H1 (cell line): ENCODE measurements at regions not wholly inside any gene's neighbourhood (a gene's known extent, or its start where the extent isn't known, plus 50 kb on each side); places are given as distances from the start of the nearest gene placed in this dataset.

Experiments
- CEBPB ChIP-seq: IDR thresholded peaks from 2 replicates; pipeline ENCODE4 v1.6.1; 2012; ENCODE audit warnings: low read depth, low read length
- CHD2 ChIP-seq: IDR thresholded peaks from 2 replicates; pipeline ENCODE4 v1.6.1; 2012; ENCODE audit warnings: low read length, improper control_type of control experiment
- CTCF ChIP-seq, 3 experiments: IDR thresholded peaks; 1 replicate in 2 of 3; 2 replicates in 1 of 3; pipeline versions ENCODE4 v1.5.1 to v1.6.1; 2011; ENCODE audit warnings: low read length in 3 of 3, mild to moderate bottlenecking in 3 of 3, inconsistent platforms in 2 of 3, low read depth in 1 of 3, moderate library complexity in 1 of 3; ENCODE audit not compliant: insufficient read depth in 1 of 3; ENCODE audit errors: control extremely low read depth in 1 of 3
- EP300 ChIP-seq, 2 experiments: IDR thresholded peaks; 1 replicate in 1 of 2; 2 replicates in 1 of 2; pipeline ENCODE4 v1.6.1; 2011 to 2012; ENCODE audit warnings: low read depth in 2 of 2, low read length in 2 of 2, mild to moderate bottlenecking in 2 of 2, borderline replicate concordance in 1 of 2, inconsistent platforms in 1 of 2, moderate library complexity in 1 of 2
- EZH2 ChIP-seq: fragments of 200-600 bp; sonication (generic); IDR thresholded peaks from 2 replicates; pipeline ENCODE4 v1.7.1; 2012; ENCODE audit warnings: low read depth, mild to moderate bottlenecking, moderate library complexity, low read length, inconsistent platforms; ENCODE audit not compliant: severe bottlenecking
- HDAC6 ChIP-seq: IDR thresholded peaks from one replicate; pipeline ENCODE4 v1.7.1; 2012; ENCODE audit warnings: low read depth, mild to moderate bottlenecking, inconsistent platforms, low read length, moderate library complexity
- JUN ChIP-seq: IDR thresholded peaks from 2 replicates; pipeline ENCODE4 v1.6.1; 2011; ENCODE audit warnings: low read depth, mild to moderate bottlenecking, improper control_type of control experiment, low read length
- JUND ChIP-seq: IDR thresholded peaks from 2 replicates; pipeline ENCODE4 v1.6.1; 2011; ENCODE audit warnings: mild to moderate bottlenecking, improper control_type of control experiment, low read length
- MAFK ChIP-seq: IDR thresholded peaks from 2 replicates; pipeline ENCODE4 v1.6.1; 2012; ENCODE audit warnings: low read depth, mild to moderate bottlenecking, improper control_type of control experiment, low read length
- POLR2A ChIP-seq, 2 experiments: IDR thresholded peaks; 1 replicate in 1 of 2; 2 replicates in 1 of 2; pipeline ENCODE4 v1.6.1; 2011; ENCODE audit warnings: low read depth in 2 of 2, low read length in 2 of 2, mild to moderate bottlenecking in 2 of 2; ENCODE audit errors: control extremely low read depth in 1 of 2
- RAD21 ChIP-seq, 2 experiments: IDR thresholded peaks in 1 of 2; conservative IDR thresholded peaks in 1 of 2; 2 replicates each; pipeline ENCODE4 v1.6.1; 2011; ENCODE audit warnings: low read depth in 2 of 2, low read length in 2 of 2, improper control_type of control experiment in 1 of 2, inconsistent platforms in 1 of 2, mild to moderate bottlenecking in 1 of 2, moderate library complexity in 1 of 2
- RNF2 ChIP-seq: fragments of 200-900, 300-1000 bp; sonication (generic); IDR thresholded peaks from 2 replicates; pipeline ENCODE4 v1.7.1; 2016; ENCODE audit warnings: borderline replicate concordance, low read depth, mild to moderate bottlenecking, antibody characterized with exemption, low read length; ENCODE audit not compliant: poor library complexity, severe bottlenecking; ENCODE audit errors: missing control alignments
- TAF7 ChIP-seq: optimal IDR thresholded peaks from 2 replicates; pipeline ENCODE3; 2011; ENCODE audit warnings: low read depth, mild to moderate bottlenecking, inconsistent platforms, low read length, moderate library complexity, borderline replicate concordance
- ZNF274 ChIP-seq: IDR thresholded peaks from 2 replicates; pipeline ENCODE4 v1.7.0; 2012; ENCODE audit warnings: low read length, borderline replicate concordance; ENCODE audit errors: extremely low read depth

GRCh38 chr5:158070859-158071258, 211.9 kb upstream of the CLINT1 start:
- TF ChIP-seq POLR2A (IDR thresholded peaks at IDR 0.05; ENCODE audit: control extremely low read depth in 1 of 2, low read depth in 2 of 2, low read length in 2 of 2): no peak
- no peak for TF ChIP-seq RAD21 (IDR thresholded peaks at IDR 0.05 in 1 of 2, conservative IDR thresholded peaks at IDR 0.05 in 1 of 2; ENCODE audit: low read depth in 2 of 2, low read length in 2 of 2)
- no peak for TF ChIP-seq MAFK
- TF ChIP-seq ZNF274: no peak
- TF ChIP-seq EP300 (IDR thresholded peaks at IDR 0.05; ENCODE audit: borderline replicate concordance in 1 of 2, low read depth in 2 of 2, low read length in 2 of 2): no peak
- no peak for TF ChIP-seq CTCF (IDR thresholded peaks at IDR 0.05; ENCODE audit: control extremely low read depth in 1 of 3, insufficient read depth in 1 of 3, low read depth in 1 of 3, low read length in 3 of 3)
- no peak for TF ChIP-seq TAF7
- TF ChIP-seq EZH2: no peak
- no peak for TF ChIP-seq JUND
- no peak for TF ChIP-seq RNF2
- no peak for TF ChIP-seq CHD2
- TF ChIP-seq CEBPB: no peak
- TF ChIP-seq JUN: no peak
- no peak for TF ChIP-seq HDAC6
